H9 (cell line): ENCODE measurements at regions not wholly inside any gene's neighbourhood (a gene's known extent, or its start where the extent isn't known, plus 50 kb on each side); places are given as distances from the start of the nearest gene placed in this dataset.

ENCODE experiments used
- DNase-seq: peaks from one replicate; pipeline ENCODE4 v3.0.0-alpha.2; 2017
- H2AFZ ChIP-seq: one replicate; pipeline ENCODE4 v1.6.1; 2013; ENCODE audit warnings: mild to moderate bottlenecking, low read length, control low read depth, moderate library complexity
- H2AK5ac ChIP-seq: 2 replicates; pipeline ENCODE4 v1.6.1; 2013; ENCODE audit warnings: low read length, control low read depth, mixed read lengths; ENCODE audit not compliant: insufficient read length
- H2BK120ac ChIP-seq: one replicate; pipeline ENCODE4 v1.6.1; 2013; ENCODE audit warnings: low read depth, mild to moderate bottlenecking, low read length, control low read depth, inconsistent platforms; ENCODE audit not compliant: poor library complexity, severe bottlenecking
- H2BK12ac ChIP-seq: 2 replicates; pipeline ENCODE4 v1.6.1; 2013; ENCODE audit warnings: low read length, control low read depth, mixed read lengths, low read depth; ENCODE audit not compliant: insufficient read length
- H2BK15ac ChIP-seq: 2 replicates; pipeline ENCODE4 v1.6.1; 2013; ENCODE audit warnings: low read depth, low read length, control low read depth
- H2BK20ac ChIP-seq: one replicate; pipeline ENCODE4 v1.6.1; 2013; ENCODE audit warnings: low read depth, mild to moderate bottlenecking, low read length, control low read depth, inconsistent platforms; ENCODE audit not compliant: poor library complexity, severe bottlenecking
- H2BK5ac ChIP-seq: 2 replicates; pipeline ENCODE4 v1.6.1; 2013; ENCODE audit warnings: low read length, control low read depth, mixed read lengths; ENCODE audit not compliant: insufficient read length
- H3K14ac ChIP-seq: 2 replicates; pipeline ENCODE4 v1.6.1; 2013; ENCODE audit warnings: low read length, control low read depth; ENCODE audit not compliant: insufficient read depth
- H3K18ac ChIP-seq: 2 replicates; pipeline ENCODE4 v1.6.1; 2013; ENCODE audit warnings: low read depth, mild to moderate bottlenecking, mixed read lengths, low read length, control low read depth; ENCODE audit not compliant: insufficient read length
- H3K23ac ChIP-seq: 2 replicates; pipeline ENCODE4 v1.6.1; 2013; ENCODE audit warnings: low read length, control low read depth, mixed read lengths, low read depth; ENCODE audit not compliant: insufficient read length
- H3K23me2 ChIP-seq: 2 replicates; pipeline ENCODE4 v1.6.1; 2013; ENCODE audit warnings: low read depth, mild to moderate bottlenecking, mixed read lengths, low read length, control low read depth; ENCODE audit not compliant: insufficient read length, poor library complexity, severe bottlenecking
- H3K27ac ChIP-seq: 2 replicates; pipeline ENCODE4 v1.5.1; 2013; ENCODE audit warnings: low read length, control low read depth, mixed read lengths, low read depth; ENCODE audit not compliant: insufficient read length
- H3K27me3 ChIP-seq: 2 replicates; pipeline ENCODE4 v1.6.1; 2013; ENCODE audit warnings: low read length, control low read depth, inconsistent platforms; ENCODE audit not compliant: insufficient read depth
- H3K4ac ChIP-seq: 2 replicates; pipeline ENCODE4 v1.6.1; 2013; ENCODE audit warnings: low read depth, mild to moderate bottlenecking, control low read depth, inconsistent platforms, low read length, moderate library complexity
- H3K4me1 ChIP-seq: 2 replicates; pipeline ENCODE4 v1.6.1; 2013; ENCODE audit warnings: low read length, control low read depth, inconsistent platforms; ENCODE audit not compliant: insufficient read depth
- H3K4me2 ChIP-seq: 2 replicates; pipeline ENCODE4 v1.6.1; 2013; ENCODE audit warnings: low read length, control low read depth, mixed read lengths; ENCODE audit not compliant: insufficient read length, insufficient read depth
- H3K56ac ChIP-seq: 2 replicates; pipeline ENCODE4 v1.6.1; 2013; ENCODE audit warnings: low read depth, mild to moderate bottlenecking, mixed read lengths, low read length, control low read depth; ENCODE audit not compliant: insufficient read length
- H3K79me1 ChIP-seq: 2 replicates; pipeline ENCODE4 v1.6.1; 2013; ENCODE audit warnings: low read depth, mild to moderate bottlenecking, moderate library complexity, low read length, control low read depth, inconsistent platforms; ENCODE audit not compliant: insufficient read depth, poor library complexity, severe bottlenecking
- H3K79me2 ChIP-seq: 2 replicates; pipeline ENCODE4 v1.6.1; 2013; ENCODE audit warnings: low read length, control low read depth, inconsistent platforms; ENCODE audit not compliant: insufficient read depth
- H3K9ac ChIP-seq: 2 replicates; pipeline ENCODE4 v1.6.1; 2013; ENCODE audit warnings: low read length, control low read depth, mixed read lengths; ENCODE audit not compliant: insufficient read length; ENCODE audit errors: extremely low read depth
- H3K9me3 ChIP-seq: one replicate; pipeline ENCODE4 v1.6.1; 2013; ENCODE audit warnings: low read depth, low read length, inconsistent platforms; ENCODE audit not compliant: control insufficient read depth
- H3T11ph ChIP-seq: one replicate; pipeline ENCODE4 v1.6.1; 2013; ENCODE audit warnings: mild to moderate bottlenecking, low read length, control low read depth, inconsistent platforms
- H4K20me1 ChIP-seq: one replicate; pipeline ENCODE4 v1.6.1; 2013; ENCODE audit not compliant: control insufficient read depth, insufficient read length, insufficient read depth
- H4K5ac ChIP-seq: 2 replicates; pipeline ENCODE4 v1.6.1; 2013; ENCODE audit warnings: low read depth, mild to moderate bottlenecking, mixed read lengths, low read length, control low read depth; ENCODE audit not compliant: insufficient read length
- H4K8ac ChIP-seq: replicated peaks from 2 replicates; pipeline ENCODE4 v1.6.1; 2013; ENCODE audit warnings: low read length, control low read depth, mixed read lengths, low read depth; ENCODE audit not compliant: insufficient read length
- H4K91ac ChIP-seq: 2 replicates; pipeline ENCODE4 v1.6.1; 2013; ENCODE audit warnings: low read depth, mild to moderate bottlenecking, moderate library complexity, mixed read lengths, low read length, control low read depth; ENCODE audit not compliant: insufficient read length
- H3K27ac Mint-ChIP-seq, 3 experiments: 2 replicates in 2 of 3; 3 replicates in 1 of 3; pipeline ENCODE4 v1.8.0; 2020 to 2021; ENCODE audit warnings: mixed read lengths in 3 of 3, mild to moderate bottlenecking in 1 of 3, moderate library complexity in 1 of 3
- H3K27me3 Mint-ChIP-seq: 2 replicates; pipeline ENCODE4 v1.8.0; 2021; ENCODE audit warnings: low read depth, mild to moderate bottlenecking, moderate library complexity, mixed read lengths
- H3K36me3 Mint-ChIP-seq, 3 experiments: 2 replicates in 2 of 3; 3 replicates in 1 of 3; pipeline ENCODE4 v1.8.0; 2020 to 2021; ENCODE audit warnings: low read depth in 3 of 3, mixed read lengths in 3 of 3; ENCODE audit not compliant: insufficient read depth in 1 of 3
- H3K4me1 Mint-ChIP-seq, 2 experiments: 2 replicates each; pipeline ENCODE4 v1.8.0; 2020; ENCODE audit warnings: mixed read lengths in 2 of 2
- H3K4me3 Mint-ChIP-seq, 2 experiments: 2 replicates in 1 of 2; 3 replicates in 1 of 2; pipeline ENCODE4 v1.8.0; 2020 to 2021; ENCODE audit warnings: mild to moderate bottlenecking in 2 of 2, mixed read lengths in 2 of 2, moderate library complexity in 1 of 2
- H3K9me3 Mint-ChIP-seq, 2 experiments: 2 replicates in 1 of 2; 3 replicates in 1 of 2; pipeline ENCODE4 v1.8.0; 2020; ENCODE audit warnings: mild to moderate bottlenecking in 2 of 2, mixed read lengths in 2 of 2, moderate library complexity in 1 of 2
- CTCF ChIP-seq: fragments of 200-600 bp; sonication (generic); conservative IDR thresholded peaks from 3 replicates; pipeline ENCODE4 v1.8.0; 2021; ENCODE audit warnings: antibody characterized with exemption, mild to moderate bottlenecking
- WGBS: extraction: QIAGEN DNeasy Blood & Tissue Kit; methylation state at CpG from one replicate; pipeline ENCODE4 v1.1.7; 2013; ENCODE audit warnings: missing lambda C conversion rate, low lambda C conversion rate, mixed read lengths; ENCODE audit not compliant: insufficient read length; ENCODE audit errors: extremely low coverage; 5-methylcytosine and 5-hydroxymethylcytosine counted together

- Histone ChIP-seq H3K79me2 (no peaks in the 10 kb centered on the region), H3K14ac (no peak overlapping the region), H3K18ac (no peak overlapping the region), H3K23me2 (no peaks in the 10 kb centered on the region), H4K20me1 (no peaks in the 10 kb centered on the region), H2BK120ac (no peak overlapping the region), H2BK20ac (no peak overlapping the region), H4K5ac (no peak overlapping the region), H3K79me1 (no peaks in the 10 kb centered on the region), H3K9me3 (no peaks in the 10 kb centered on the region), H2BK15ac (no peak overlapping the region), H3K56ac (no peak overlapping the region), H3K9ac (no peak overlapping the region), H3K27ac (no peak overlapping the region), H2BK12ac (no peak overlapping the region), H3K4me1 (no peaks in the 10 kb centered on the region; the same call in 1 of the 2 replicates), H2AK5ac (no peak overlapping the region), H3T11ph (no peak overlapping the region), H4K8ac (no peak overlapping the region), H3K27me3 (no peaks in the 10 kb centered on the region), H2AFZ (no peak overlapping the region), H3K4ac (no peak overlapping the region), H4K91ac (no peak overlapping the region), H3K4me2 (no peak overlapping the region), H3K23ac (no peak overlapping the region), H2BK5ac (no peak overlapping the region)
- peak overlapping the region in 1 of 3 experiments; percentile 4; a peak in 1 of 7 replicates for H3K27ac Mint-ChIP-seq
- no peak for TF ChIP-seq CTCF
- H3K27me3 Mint-ChIP-seq: no peaks in the 10 kb centered on the region
- no peaks in the 10 kb centered on the region for H3K36me3 Mint-ChIP-seq
- no peak for DNase-seq
- H3K4me1 Mint-ChIP-seq: peaks cover 5 to 10% of the 10 kb centered on the region in 2 experiments
- no CpG with 5 or more reads among the region's 2 CpGs for WGBS
- H3K9me3 Mint-ChIP-seq: no peaks in the 10 kb centered on the region
- H3K4me3 Mint-ChIP-seq: no peak overlapping the region
Measured at GRCh38 chr2:164429354-164429753, 191.9 kb downstream of the GRB14 start.
